SK-N-SH treated with all-trans-retinoic acid at 6 μM for 48 hours (cell line): ENCODE measurements at regions not wholly inside any gene's neighbourhood (a gene's known extent, or its start where the extent isn't known, plus 50 kb on each side); places are given as distances from the start of the nearest gene placed in this dataset.

Experiments used
- ATAC-seq: fragments of 200-7000 bp; cut with Tn5 transposase; 3 replicates; pipeline ENCODE4 v1.9.1; 2020; ENCODE audit warnings: mild to moderate bottlenecking, moderate library complexity
- ARNTL ChIP-seq: fragments of 450-650 bp; formaldehyde crosslinking; IDR thresholded peaks from 2 replicates; pipeline ENCODE4 v1.5.0; 2020; ENCODE audit warnings: low read depth, mild to moderate bottlenecking, moderate library complexity, borderline replicate concordance
- BACH2 ChIP-seq: fragments of 250-450 bp; sonication (Bioruptor Pico); IDR thresholded peaks from 2 replicates; pipeline ENCODE4 v1.9.0; 2021; ENCODE audit warnings: mild to moderate bottlenecking, borderline replicate concordance
- CSDC2 ChIP-seq: fragments of 250-450 bp; sonication (Bioruptor Pico); IDR thresholded peaks from 2 replicates; pipeline ENCODE4 v1.5.0; 2020; ENCODE audit warnings: mild to moderate bottlenecking, moderate library complexity
- ESRRG ChIP-seq: fragments of 250-450 bp; sonication (Bioruptor Pico); IDR thresholded peaks from 2 replicates; pipeline ENCODE4 v1.6.1; 2021; ENCODE audit warnings: mild to moderate bottlenecking
- GLIS3 ChIP-seq: fragments of 250-450 bp; sonication (Bioruptor Pico); IDR thresholded peaks from 2 replicates; pipeline ENCODE4 v1.5.0; 2020; ENCODE audit warnings: mild to moderate bottlenecking, moderate library complexity
- ISL1 ChIP-seq: fragments of 250-450 bp; sonication (Bioruptor Pico); IDR thresholded peaks from 2 replicates; pipeline ENCODE4 v2.1.2; 2022; ENCODE audit warnings: mild to moderate bottlenecking, moderate library complexity
- OSR1 ChIP-seq: fragments of 250-450 bp; sonication (Bioruptor Pico); IDR thresholded peaks from 2 replicates; pipeline ENCODE4 v1.8.0; 2022; ENCODE audit warnings: moderate library complexity, mild to moderate bottlenecking, inconsistent platforms
- RARB ChIP-seq: fragments of 250-450 bp; sonication (Bioruptor Pico); IDR thresholded peaks from 2 replicates; pipeline ENCODE4 v1.8.0; 2021; ENCODE audit warnings: mild to moderate bottlenecking, moderate library complexity
- SNAI2 ChIP-seq: fragments of 250-450 bp; sonication (Bioruptor Pico); IDR thresholded peaks from 2 replicates; pipeline ENCODE4 v1.5.0; 2020; ENCODE audit warnings: mild to moderate bottlenecking, moderate library complexity
- TCF4 ChIP-seq: fragments of 250-450 bp; sonication (Bioruptor Pico); IDR thresholded peaks from 2 replicates; pipeline ENCODE4 v1.8.0; 2021; ENCODE audit warnings: mild to moderate bottlenecking, moderate library complexity, borderline replicate concordance
- TOX ChIP-seq: fragments of 250-450 bp; sonication (Bioruptor Pico); IDR thresholded peaks from 2 replicates; pipeline ENCODE4 v1.8.0; 2021; ENCODE audit warnings: mild to moderate bottlenecking, moderate library complexity, borderline replicate concordance
- ZC3H10 ChIP-seq: fragments of 250-450 bp; sonication (Bioruptor Pico); IDR thresholded peaks from 2 replicates; pipeline ENCODE4 v1.5.1; 2021; ENCODE audit warnings: mild to moderate bottlenecking, moderate library complexity
- ZFP3 ChIP-seq: fragments of 250-450 bp; sonication (Bioruptor Pico); IDR thresholded peaks from 2 replicates; pipeline ENCODE4 v1.5.0; 2020; ENCODE audit warnings: mild to moderate bottlenecking, moderate library complexity
- ZFP30 ChIP-seq: fragments of 450-650 bp; formaldehyde crosslinking; IDR thresholded peaks from 2 replicates; pipeline ENCODE4 v1.5.0; 2022; ENCODE audit warnings: mild to moderate bottlenecking, moderate library complexity
- ZNF565 ChIP-seq: fragments of 450-650 bp; formaldehyde crosslinking; conservative IDR thresholded peaks from 2 replicates; pipeline ENCODE4 v1.5.0; 2020; ENCODE audit warnings: low read depth, mild to moderate bottlenecking, moderate library complexity
- ZNF70 ChIP-seq: fragments of 450-650 bp; formaldehyde crosslinking; IDR thresholded peaks from 2 replicates; pipeline ENCODE4 v1.5.0; 2020; ENCODE audit warnings: mild to moderate bottlenecking, moderate library complexity
- ZNF8 ChIP-seq: fragments of 450-650 bp; formaldehyde crosslinking; IDR thresholded peaks from 2 replicates; pipeline ENCODE4 v1.5.0; 2020; ENCODE audit warnings: mild to moderate bottlenecking, moderate library complexity
- TF ChIP-seq, protein P1 (sequence below): fragments of 250-450 bp; sonication (Bioruptor Pico); IDR thresholded peaks from 2 replicates; pipeline ENCODE4 v1.5.1; 2021; ENCODE audit warnings: mild to moderate bottlenecking, moderate library complexity
- TF ChIP-seq, protein P2 (sequence below): fragments of 250-450 bp; sonication (Bioruptor Pico); IDR thresholded peaks from 2 replicates; pipeline ENCODE4 v1.8.0; 2020; ENCODE audit warnings: mild to moderate bottlenecking, moderate library complexity, borderline replicate concordance
- TF ChIP-seq, protein P3 (sequence below): fragments of 250-450 bp; sonication (Bioruptor Pico); IDR thresholded peaks from 2 replicates; pipeline ENCODE4 v1.5.1; 2020; ENCODE audit warnings: low read depth, mild to moderate bottlenecking, moderate library complexity
- TF ChIP-seq, protein P4 (sequence below): fragments of 250-450 bp; sonication (Bioruptor Pico); IDR thresholded peaks from 2 replicates; pipeline ENCODE4 v1.5.0; 2020; ENCODE audit warnings: mild to moderate bottlenecking, moderate library complexity

DNA sequence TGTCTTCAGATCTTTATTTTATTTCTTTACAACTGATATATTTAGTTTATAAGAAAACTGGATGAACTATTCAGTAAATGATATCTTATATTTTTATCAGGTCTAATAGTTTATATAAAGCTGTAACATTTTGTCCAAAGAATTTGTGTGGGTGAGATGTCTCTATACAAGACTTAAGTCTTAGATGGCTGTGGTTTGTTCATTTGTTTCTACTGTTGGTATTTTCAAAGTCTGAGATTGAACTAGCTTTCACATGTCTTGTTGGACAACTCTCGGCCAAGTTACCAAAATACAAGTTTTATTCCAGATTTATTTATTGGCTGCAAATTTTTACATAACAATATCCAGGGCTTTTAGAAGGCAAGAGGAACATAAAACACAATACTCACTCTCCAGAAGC is 286.0 kb downstream of the NR2F1-AS1 start:
- TF ChIP-seq CSDC2 (CRISPR knock-in tag): no peak
- TF ChIP-seq TCF4 (CRISPR knock-in tag): no peak
- no peak for TF ChIP-seq ZNF70 (CRISPR knock-in tag)
- TF ChIP-seq, protein P1, sequence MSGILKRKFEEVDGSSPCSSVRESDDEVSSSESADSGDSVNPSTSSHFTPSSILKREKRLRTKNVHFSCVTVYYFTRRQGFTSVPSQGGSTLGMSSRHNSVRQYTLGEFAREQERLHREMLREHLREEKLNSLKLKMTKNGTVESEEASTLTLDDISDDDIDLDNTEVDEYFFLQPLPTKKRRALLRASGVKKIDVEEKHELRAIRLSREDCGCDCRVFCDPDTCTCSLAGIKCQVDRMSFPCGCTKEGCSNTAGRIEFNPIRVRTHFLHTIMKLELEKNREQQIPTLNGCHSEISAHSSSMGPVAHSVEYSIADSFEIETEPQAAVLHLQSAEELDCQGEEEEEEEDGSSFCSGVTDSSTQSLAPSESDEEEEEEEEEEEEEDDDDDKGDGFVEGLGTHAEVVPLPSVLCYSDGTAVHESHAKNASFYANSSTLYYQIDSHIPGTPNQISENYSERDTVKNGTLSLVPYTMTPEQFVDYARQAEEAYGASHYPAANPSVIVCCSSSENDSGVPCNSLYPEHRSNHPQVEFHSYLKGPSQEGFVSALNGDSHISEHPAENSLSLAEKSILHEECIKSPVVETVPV (CRISPR knock-in tag): no peak
- no peak for TF ChIP-seq ARNTL (CRISPR knock-in tag)
- no peak for TF ChIP-seq GLIS3 (CRISPR knock-in tag)
- TF ChIP-seq SNAI2 (CRISPR knock-in tag): no peak
- TF ChIP-seq BACH2: no peak
- no peak for TF ChIP-seq ESRRG
- TF ChIP-seq ISL1 (CRISPR knock-in tag): no peak
- TF ChIP-seq ZNF565 (CRISPR knock-in tag): no peak
- TF ChIP-seq ZFP3 (CRISPR knock-in tag): no peak
- TF ChIP-seq TOX (CRISPR knock-in tag): no peak
- TF ChIP-seq, protein P2, sequence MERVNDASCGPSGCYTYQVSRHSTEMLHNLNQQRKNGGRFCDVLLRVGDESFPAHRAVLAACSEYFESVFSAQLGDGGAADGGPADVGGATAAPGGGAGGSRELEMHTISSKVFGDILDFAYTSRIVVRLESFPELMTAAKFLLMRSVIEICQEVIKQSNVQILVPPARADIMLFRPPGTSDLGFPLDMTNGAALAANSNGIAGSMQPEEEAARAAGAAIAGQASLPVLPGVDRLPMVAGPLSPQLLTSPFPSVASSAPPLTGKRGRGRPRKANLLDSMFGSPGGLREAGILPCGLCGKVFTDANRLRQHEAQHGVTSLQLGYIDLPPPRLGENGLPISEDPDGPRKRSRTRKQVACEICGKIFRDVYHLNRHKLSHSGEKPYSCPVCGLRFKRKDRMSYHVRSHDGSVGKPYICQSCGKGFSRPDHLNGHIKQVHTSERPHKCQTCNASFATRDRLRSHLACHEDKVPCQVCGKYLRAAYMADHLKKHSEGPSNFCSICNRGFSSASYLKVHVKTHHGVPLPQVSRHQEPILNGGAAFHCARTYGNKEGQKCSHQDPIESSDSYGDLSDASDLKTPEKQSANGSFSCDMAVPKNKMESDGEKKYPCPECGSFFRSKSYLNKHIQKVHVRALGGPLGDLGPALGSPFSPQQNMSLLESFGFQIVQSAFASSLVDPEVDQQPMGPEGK (CRISPR knock-in tag): no peak
- TF ChIP-seq ZC3H10 (CRISPR knock-in tag): no peak
- no peak for TF ChIP-seq ZFP30 (CRISPR knock-in tag)
- TF ChIP-seq, protein P3, sequence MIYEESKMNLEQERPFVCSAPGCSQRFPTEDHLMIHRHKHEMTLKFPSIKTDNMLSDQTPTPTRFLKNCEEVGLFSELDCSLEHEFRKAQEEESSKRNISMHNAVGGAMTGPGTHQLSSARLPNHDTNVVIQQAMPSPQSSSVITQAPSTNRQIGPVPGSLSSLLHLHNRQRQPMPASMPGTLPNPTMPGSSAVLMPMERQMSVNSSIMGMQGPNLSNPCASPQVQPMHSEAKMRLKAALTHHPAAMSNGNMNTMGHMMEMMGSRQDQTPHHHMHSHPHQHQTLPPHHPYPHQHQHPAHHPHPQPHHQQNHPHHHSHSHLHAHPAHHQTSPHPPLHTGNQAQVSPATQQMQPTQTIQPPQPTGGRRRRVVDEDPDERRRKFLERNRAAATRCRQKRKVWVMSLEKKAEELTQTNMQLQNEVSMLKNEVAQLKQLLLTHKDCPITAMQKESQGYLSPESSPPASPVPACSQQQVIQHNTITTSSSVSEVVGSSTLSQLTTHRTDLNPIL (CRISPR knock-in tag): no peak
- no peak for TF ChIP-seq OSR1 (CRISPR knock-in tag)
- TF ChIP-seq, protein P4, sequence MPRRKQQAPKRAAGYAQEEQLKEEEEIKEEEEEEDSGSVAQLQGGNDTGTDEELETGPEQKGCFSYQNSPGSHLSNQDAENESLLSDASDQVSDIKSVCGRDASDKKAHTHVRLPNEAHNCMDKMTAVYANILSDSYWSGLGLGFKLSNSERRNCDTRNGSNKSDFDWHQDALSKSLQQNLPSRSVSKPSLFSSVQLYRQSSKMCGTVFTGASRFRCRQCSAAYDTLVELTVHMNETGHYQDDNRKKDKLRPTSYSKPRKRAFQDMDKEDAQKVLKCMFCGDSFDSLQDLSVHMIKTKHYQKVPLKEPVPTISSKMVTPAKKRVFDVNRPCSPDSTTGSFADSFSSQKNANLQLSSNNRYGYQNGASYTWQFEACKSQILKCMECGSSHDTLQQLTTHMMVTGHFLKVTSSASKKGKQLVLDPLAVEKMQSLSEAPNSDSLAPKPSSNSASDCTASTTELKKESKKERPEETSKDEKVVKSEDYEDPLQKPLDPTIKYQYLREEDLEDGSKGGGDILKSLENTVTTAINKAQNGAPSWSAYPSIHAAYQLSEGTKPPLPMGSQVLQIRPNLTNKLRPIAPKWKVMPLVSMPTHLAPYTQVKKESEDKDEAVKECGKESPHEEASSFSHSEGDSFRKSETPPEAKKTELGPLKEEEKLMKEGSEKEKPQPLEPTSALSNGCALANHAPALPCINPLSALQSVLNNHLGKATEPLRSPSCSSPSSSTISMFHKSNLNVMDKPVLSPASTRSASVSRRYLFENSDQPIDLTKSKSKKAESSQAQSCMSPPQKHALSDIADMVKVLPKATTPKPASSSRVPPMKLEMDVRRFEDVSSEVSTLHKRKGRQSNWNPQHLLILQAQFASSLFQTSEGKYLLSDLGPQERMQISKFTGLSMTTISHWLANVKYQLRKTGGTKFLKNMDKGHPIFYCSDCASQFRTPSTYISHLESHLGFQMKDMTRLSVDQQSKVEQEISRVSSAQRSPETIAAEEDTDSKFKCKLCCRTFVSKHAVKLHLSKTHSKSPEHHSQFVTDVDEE (CRISPR knock-in tag): no peak
- no peak for TF ChIP-seq ZNF8 (CRISPR knock-in tag)
- no peak for ATAC-seq

DNA sequence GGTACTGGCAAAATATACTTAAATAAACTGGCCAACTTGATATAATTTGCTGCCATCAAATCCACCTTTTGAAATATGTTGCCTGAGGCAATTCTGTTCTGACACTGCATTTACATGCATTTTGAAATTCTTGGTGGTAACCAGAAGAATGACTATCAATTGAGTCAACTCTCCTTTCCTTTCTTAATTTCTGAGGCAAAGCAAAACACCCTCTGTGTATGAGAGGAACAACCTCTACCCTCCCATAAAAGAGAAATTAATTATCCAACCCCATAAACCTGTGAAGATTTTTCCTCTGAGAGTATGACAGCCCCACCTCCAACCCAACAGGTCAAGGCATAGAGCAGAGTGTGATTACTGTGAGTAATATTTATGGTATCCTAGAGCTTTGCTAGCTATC is 286.8 kb downstream of the NR2F1-AS1 start:
- no peak for ATAC-seq
- TF ChIP-seq, protein P3 (CRISPR knock-in tag): no peak
- TF ChIP-seq, protein P2 (CRISPR knock-in tag): no peak
- TF ChIP-seq SNAI2 (CRISPR knock-in tag) (no peak), OSR1 (CRISPR knock-in tag) (no peak), TCF4 (CRISPR knock-in tag) (no peak), ZFP3 (CRISPR knock-in tag) (no peak), ZFP30 (CRISPR knock-in tag) (no peak), RARB (no peak), ARNTL (CRISPR knock-in tag) (no peak), TOX (CRISPR knock-in tag) (no peak), ISL1 (CRISPR knock-in tag) (no peak)
- TF ChIP-seq, protein P4 (CRISPR knock-in tag): no peak
- TF ChIP-seq, protein P1 (CRISPR knock-in tag): no peak
